H1 (cell line): ENCODE measurements at regions not wholly inside any gene's neighbourhood (a gene's known extent, or its start where the extent isn't known, plus 50 kb on each side); places are given as distances from the start of the nearest gene placed in this dataset.

Experiments
- GTF2F1 ChIP-seq: IDR thresholded peaks from 2 replicates; pipeline ENCODE4 v1.6.1; 2012; ENCODE audit warnings: low read depth, low read length, improper control_type of control experiment, borderline replicate concordance
- TF ChIP-seq, protein P1 (sequence below), 3 experiments: IDR thresholded peaks; 1 replicate in 2 of 3; 2 replicates in 1 of 3; pipeline versions ENCODE4 v1.5.1 to v1.6.1; 2011; ENCODE audit warnings: low read length in 3 of 3, mild to moderate bottlenecking in 3 of 3, inconsistent platforms in 2 of 3, low read depth in 1 of 3, moderate library complexity in 1 of 3; ENCODE audit not compliant: insufficient read depth in 1 of 3; ENCODE audit errors: control extremely low read depth in 1 of 3

DNA sequence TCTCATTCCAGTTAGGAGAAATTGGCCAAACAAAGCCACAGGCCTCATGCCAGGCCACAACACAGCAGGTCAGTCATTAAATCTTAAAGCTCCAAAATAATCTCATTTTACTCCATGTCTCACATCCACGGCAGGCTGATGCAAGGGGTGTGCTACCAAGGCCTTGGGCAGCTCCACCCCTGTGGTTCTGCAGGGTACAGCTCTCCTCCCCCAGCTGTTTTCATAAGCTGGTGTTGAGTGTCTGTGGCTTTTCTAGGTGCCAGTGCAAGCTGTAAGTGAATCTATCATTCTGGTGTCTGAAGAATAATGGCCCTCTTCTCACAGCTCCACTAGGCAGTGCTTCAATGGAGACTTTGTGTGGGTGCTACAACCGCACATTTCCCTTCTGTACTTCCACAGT, 949.2 kb downstream of the TECRL start:
- no peak for TF ChIP-seq GTF2F1
- TF ChIP-seq, protein P1, sequence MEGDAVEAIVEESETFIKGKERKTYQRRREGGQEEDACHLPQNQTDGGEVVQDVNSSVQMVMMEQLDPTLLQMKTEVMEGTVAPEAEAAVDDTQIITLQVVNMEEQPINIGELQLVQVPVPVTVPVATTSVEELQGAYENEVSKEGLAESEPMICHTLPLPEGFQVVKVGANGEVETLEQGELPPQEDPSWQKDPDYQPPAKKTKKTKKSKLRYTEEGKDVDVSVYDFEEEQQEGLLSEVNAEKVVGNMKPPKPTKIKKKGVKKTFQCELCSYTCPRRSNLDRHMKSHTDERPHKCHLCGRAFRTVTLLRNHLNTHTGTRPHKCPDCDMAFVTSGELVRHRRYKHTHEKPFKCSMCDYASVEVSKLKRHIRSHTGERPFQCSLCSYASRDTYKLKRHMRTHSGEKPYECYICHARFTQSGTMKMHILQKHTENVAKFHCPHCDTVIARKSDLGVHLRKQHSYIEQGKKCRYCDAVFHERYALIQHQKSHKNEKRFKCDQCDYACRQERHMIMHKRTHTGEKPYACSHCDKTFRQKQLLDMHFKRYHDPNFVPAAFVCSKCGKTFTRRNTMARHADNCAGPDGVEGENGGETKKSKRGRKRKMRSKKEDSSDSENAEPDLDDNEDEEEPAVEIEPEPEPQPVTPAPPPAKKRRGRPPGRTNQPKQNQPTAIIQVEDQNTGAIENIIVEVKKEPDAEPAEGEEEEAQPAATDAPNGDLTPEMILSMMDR (IDR thresholded peaks at IDR 0.05; ENCODE audit: control extremely low read depth in 1 of 3, insufficient read depth in 1 of 3, low read depth in 1 of 3, low read length in 3 of 3) = no peak
